Activated CD4-positive, alpha-beta T cell treated with anti-CD3 and anti-CD28 coated beads for 48 hours (primary cell): ENCODE measurements at regions not wholly inside any gene's neighbourhood (a gene's known extent, or its start where the extent isn't known, plus 50 kb on each side); places are given as distances from the start of the nearest gene placed in this dataset.
"Not testable (repeated sequence)": the region's sequence is repeated elsewhere in the genome, so short reads cannot be mapped to it uniquely, and the experiment has no call there.

Experiments used
- DNase-seq: peaks from one replicate; pipeline ENCODE4 v3.0.0-alpha.2; 2020

GRCh38 chr13:73833325-73834070 lies 300.7 kb downstream of the KLF12 start:
- no peak for DNase-seq

- no peak for DNase-seq
Observed at GRCh38 chr13:73832825-73833224, 301.4 kb downstream of the KLF12 start.

GRCh38 chr13:73832128-73832588 lies 302.0 kb downstream of the KLF12 start:
- DNase-seq: no peak

- no peak for DNase-seq
Observed at GRCh38 chr13:73829416-73829815, 304.8 kb downstream of the KLF12 start.

GRCh38 chr13:73828811-73829210 lies 305.4 kb downstream of the KLF12 start:
- no peak for DNase-seq

- DNase-seq: no peak
Observed at GRCh38 chr13:73827434-73827833, 306.8 kb downstream of the KLF12 start.

- DNase-seq: no peak
Observed at GRCh38 chr13:73825143-73825542, 309.1 kb downstream of the KLF12 start.

GRCh38 chr13:73822668-73823592 lies 311.3 kb downstream of the KLF12 start:
- DNase-seq: no peak

GRCh38 chr13:73820688-73821087 lies 313.5 kb downstream of the KLF12 start:
- DNase-seq: no peak

- DNase-seq: no peak
Observed at GRCh38 chr13:73820285-73820684, 313.9 kb downstream of the KLF12 start.

- DNase-seq: no peak
Observed at GRCh38 chr13:73819711-73820110, 314.5 kb downstream of the KLF12 start.

- peak; percentile 11 for DNase-seq
Observed at GRCh38 chr13:73816702-73817101, 317.5 kb downstream of the KLF12 start.

- no peak for DNase-seq
Observed at GRCh38 chr13:73815796-73816195, 318.4 kb downstream of the KLF12 start.

GRCh38 chr13:73810647-73811046 lies 323.6 kb downstream of the KLF12 start:
- no peak for DNase-seq

GRCh38 chr13:73809561-73809960 lies 324.6 kb downstream of the KLF12 start:
- no peak for DNase-seq

GRCh38 chr13:73808318-73808717 lies 325.9 kb downstream of the KLF12 start:
- DNase-seq: no peak

GRCh38 chr13:73805326-73805958 lies 328.8 kb downstream of the KLF12 start:
- DNase-seq: not testable (repeated sequence)

GRCh38 chr13:73803997-73804396 lies 330.2 kb downstream of the KLF12 start:
- DNase-seq: no peak

GRCh38 chr13:73800011-73800410 lies 334.2 kb downstream of the KLF12 start:
- no peak for DNase-seq

GRCh38 chr13:73794755-73795154 lies 339.4 kb downstream of the KLF12 start:
- DNase-seq: no peak

GRCh38 chr13:73793361-73793760 lies 340.8 kb downstream of the KLF12 start:
- no peak for DNase-seq

- no peak for DNase-seq
Observed at GRCh38 chr13:73792796-73793195, 341.4 kb downstream of the KLF12 start.
